H7 (cell line): ENCODE measurements at regions not wholly inside any gene's neighbourhood (a gene's known extent, or its start where the extent isn't known, plus 50 kb on each side); places are given as distances from the start of the nearest gene placed in this dataset.
A peak's percentile ranks its signal among the peaks of the same experiment; 100 is the strongest.

ENCODE experiments used
- DNase-seq: peaks from one replicate; pipeline ENCODE4 v3.0.0; 2012
- H3K27me3 ChIP-seq: 2 replicates; pipeline ENCODE4 v1.6.0; 2011; ENCODE audit warnings: mild to moderate bottlenecking, low read length; ENCODE audit not compliant: control insufficient read depth, insufficient read depth
- H3K36me3 ChIP-seq: replicated peaks from 2 replicates; pipeline ENCODE4 v1.5.1; 2011; ENCODE audit warnings: low read length; ENCODE audit not compliant: control insufficient read depth, insufficient read depth
- H3K4me3 ChIP-seq: 2 replicates; pipeline ENCODE4 v1.5.1; 2011; ENCODE audit warnings: low read depth, mild to moderate bottlenecking, control low read depth, low read length, moderate library complexity; ENCODE audit not compliant: insufficient read depth

GRCh38 chr14:28577187-28577586, 189.4 kb upstream of the FOXG1 start:
- DNase-seq, result no peak
- Histone ChIP-seq H3K27me3 (no peaks in the 10 kb centered on the region), H3K4me3 (no peak overlapping the region), H3K36me3 (no peaks in the 10 kb centered on the region)

DNA sequence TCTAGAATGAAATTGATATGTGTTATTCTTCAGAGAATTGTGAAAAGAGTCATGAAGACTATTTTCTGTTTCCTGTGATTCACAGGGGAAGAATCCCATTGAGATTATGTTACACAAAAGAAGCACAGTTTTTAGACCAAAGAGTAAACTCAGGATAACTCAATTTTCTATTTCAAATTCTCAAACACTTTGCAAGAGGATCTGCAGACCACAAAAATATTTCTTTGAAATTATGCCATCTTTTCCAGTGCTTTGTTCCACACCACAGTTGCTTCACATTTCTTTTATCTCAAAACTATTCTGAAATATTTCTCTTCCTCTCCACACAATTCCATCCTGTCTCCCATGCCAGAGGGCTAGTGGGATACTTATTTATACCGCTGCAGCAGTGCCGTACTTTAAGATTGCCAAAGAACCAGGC, 188.9 kb upstream of the FOXG1 start:
- no peak overlapping the region for H3K4me3 ChIP-seq
- DNase-seq, result no peak
- H3K36me3 ChIP-seq, result no peaks in the 10 kb centered on the region
- H3K27me3 ChIP-seq, result no peaks in the 10 kb centered on the region

DNA sequence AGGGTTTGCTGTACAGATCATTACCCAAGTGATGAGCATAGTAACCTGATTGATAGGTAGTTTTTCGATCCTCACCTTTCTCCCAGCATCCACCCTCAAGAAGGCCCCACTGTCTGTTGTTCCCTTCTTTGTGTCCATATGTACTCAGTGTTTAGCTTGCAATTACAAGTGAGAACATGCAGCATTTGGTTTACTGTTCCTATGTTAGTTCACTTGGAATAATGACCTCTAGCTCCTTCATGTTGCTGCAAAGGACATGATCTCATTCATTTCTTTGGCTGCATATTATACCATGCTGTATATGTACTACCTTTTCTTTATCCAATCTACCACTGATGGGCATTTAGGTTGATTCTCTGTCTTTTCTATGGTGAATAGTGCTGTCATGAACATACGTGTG, 181.6 kb upstream of the FOXG1 start:
- H3K27me3 ChIP-seq, result no peaks in the 10 kb centered on the region
- DNase-seq, result no peak
- no peak overlapping the region for H3K4me3 ChIP-seq
- no peaks in the 10 kb centered on the region for H3K36me3 ChIP-seq

DNA sequence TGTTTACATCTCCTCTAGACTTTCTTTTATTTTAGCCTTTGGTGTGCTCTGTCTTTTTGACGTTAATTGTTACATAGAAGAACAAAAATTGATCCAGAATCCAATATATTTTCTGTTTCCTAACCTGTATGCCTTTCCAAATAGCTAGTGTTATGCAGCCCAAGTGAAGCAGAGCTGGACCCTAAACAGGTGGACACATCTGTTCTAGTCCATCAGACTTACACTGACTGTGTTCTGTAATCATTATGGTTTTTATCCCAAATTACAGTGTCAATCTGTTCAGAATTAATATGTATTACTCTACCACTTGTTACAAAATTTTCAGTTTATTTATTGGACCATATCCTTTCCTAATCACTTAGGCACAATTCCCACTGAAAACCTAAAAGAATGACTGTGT, 176.8 kb upstream of the FOXG1 start:
- no peaks in the 10 kb centered on the region for H3K27me3 ChIP-seq
- H3K36me3 ChIP-seq, result no peaks in the 10 kb centered on the region
- no peak overlapping the region for H3K4me3 ChIP-seq
- no peak for DNase-seq

DNA sequence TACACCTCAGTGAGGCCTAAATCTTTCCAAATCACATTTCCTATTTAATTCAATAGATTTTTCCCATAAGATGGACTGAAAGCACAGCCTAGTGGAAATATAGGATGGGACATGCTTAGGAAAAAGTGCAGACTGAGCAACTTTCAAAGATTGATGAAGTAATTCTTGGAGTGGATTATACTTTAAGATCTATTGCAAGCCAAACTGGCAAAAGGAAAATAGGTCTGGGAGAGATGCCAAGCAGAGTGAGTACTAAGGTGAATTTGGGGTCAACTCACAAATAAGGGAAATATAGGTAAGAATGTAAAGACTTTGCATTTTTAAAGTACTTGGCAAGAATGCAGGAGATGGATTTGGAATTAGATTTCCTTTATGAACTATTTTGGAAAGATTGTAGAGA, 170.2 kb upstream of the FOXG1 start:
- Histone ChIP-seq H3K27me3 (no peaks in the 10 kb centered on the region), H3K4me3 (no peak overlapping the region)
- DNase-seq, result no peak

GRCh38 chr14:28599191-28599590, 167.4 kb upstream of the FOXG1 start:
- H3K36me3 ChIP-seq, result no peaks in the 10 kb centered on the region
- H3K4me3 ChIP-seq, result no peak overlapping the region
- DNase-seq, result no peak
- H3K27me3 ChIP-seq, result no peaks in the 10 kb centered on the region

More for the DNA sequence above, 170.2 kb upstream of the FOXG1 start:
- H3K36me3 ChIP-seq, result no peaks in the 10 kb centered on the region

DNA sequence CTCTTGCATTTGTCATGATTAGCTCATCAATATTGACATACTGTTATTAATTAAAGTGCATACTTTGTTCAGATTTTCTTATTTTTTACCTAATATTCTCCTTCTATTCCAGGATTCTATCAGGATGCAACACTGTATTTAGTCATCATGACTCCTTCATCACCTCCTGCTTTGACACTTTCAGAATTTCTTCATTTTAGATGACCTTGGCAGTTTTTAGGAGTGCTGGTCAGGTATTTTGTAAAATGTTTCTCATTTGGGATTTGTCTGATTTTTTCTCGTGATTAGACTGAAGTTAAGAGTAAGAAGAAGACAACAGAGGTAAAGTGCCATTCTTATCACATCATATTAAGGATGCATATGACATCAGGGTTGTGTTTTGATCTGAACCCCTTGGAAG, 167.0 kb upstream of the FOXG1 start:
- DNase-seq, result no peak
- H3K27me3 ChIP-seq, result no peaks in the 10 kb centered on the region

GRCh38 chr14:28603606-28604005, 163.0 kb upstream of the FOXG1 start:
- Histone ChIP-seq H3K36me3 (no peaks in the 10 kb centered on the region), H3K27me3 (no peaks in the 10 kb centered on the region), H3K4me3 (no peak overlapping the region)
- DNase-seq, result no peak

More for the DNA sequence above, 167.0 kb upstream of the FOXG1 start:
- H3K36me3 ChIP-seq, result no peaks in the 10 kb centered on the region
- no peak overlapping the region for H3K4me3 ChIP-seq

DNA sequence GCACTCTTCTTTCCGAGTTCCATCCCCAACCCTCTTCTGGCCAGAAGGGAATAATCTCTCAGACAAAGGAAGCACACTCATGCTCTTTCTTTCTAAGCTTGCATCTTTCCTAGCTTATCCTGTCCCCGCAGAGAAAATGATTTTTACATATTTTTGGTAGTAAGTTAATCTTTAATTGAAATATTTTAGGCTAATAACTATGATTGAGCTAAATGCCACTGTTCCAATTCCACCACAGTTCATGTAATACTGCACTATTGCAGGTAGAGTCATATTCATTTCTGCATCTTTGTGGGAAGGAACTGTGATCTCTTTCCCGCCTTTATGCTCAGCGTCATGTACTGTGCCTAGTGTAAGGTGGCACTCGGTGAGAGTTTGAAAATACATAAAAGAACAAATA, 158.9 kb upstream of the FOXG1 start:
- no peak overlapping the region for H3K4me3 ChIP-seq
- H3K27me3 ChIP-seq, result no peaks in the 10 kb centered on the region
- H3K36me3 ChIP-seq, result no peaks in the 10 kb centered on the region
- no peak for DNase-seq

DNA sequence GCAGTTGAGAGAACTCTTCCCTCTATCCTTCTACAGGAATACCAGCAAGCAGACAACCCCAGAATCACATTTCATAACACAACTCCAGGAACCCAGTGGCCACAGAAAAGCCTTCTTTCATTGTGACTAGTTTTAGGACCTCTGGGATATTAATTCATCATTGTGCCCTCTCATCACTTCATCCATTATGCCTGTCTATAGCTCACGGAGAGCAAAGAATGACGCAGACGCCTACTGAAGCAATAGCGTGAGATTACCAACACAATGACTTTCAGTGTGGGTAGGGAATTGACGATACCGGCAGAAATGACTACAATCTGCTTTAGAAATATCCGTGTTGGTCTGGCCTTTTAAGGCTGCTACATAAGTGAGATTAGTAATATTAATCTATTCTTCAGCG, 158.1 kb upstream of the FOXG1 start:
- Histone ChIP-seq H3K4me3 (no peak overlapping the region), H3K36me3 (no peaks in the 10 kb centered on the region), H3K27me3 (no peaks in the 10 kb centered on the region)
- DNase-seq, result no peak

DNA sequence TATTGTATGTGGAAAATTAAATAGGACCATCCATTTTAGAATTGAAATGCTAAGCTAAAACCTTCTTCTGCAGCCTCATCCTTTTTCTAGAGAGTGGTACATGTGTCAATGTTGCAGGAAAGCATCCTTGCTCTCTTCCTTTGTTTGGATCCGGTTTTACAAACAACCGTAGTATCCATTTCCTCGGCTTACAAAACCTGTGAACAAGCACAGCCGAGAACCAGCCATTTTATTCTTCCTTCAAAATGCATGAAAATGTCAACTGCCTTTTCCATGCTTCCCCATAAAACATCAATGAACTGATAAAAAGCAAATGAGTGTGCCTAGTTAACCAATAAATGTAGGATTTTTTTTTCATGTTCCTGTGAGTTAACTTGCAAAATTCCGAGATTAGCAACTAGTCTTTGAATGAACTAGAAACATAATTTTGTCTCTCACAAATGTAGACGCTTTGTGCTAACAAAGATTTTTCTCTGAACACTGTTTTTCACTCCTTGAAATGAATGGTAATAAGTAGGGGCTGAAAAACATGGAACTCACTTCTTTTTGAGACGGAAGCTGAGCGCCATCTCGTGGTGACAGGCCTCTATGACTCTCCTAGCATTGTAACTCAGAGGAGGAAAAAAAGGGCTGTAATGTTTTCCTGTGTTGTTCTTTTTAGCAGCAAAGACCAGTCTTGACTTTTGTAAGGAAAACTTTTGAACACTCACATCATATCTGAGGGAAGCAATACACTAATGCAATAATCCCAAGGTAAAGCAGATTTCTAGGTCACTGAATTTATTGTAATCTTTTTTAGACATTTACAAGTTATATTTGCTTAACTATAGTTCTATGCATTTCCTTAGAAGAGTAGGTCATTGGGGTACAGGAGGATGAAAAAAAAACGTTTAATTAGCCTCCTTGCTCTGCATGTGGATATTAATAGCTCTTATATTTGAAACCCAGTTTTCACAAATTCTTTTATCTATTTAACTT, 157.4 kb upstream of the FOXG1 start:
- DNase-seq, result peak; percentile 11
- Histone ChIP-seq H3K27me3 (no peaks in the 10 kb centered on the region), H3K4me3 (no peak overlapping the region), H3K36me3 (no peaks in the 10 kb centered on the region)

GRCh38 chr14:28612414-28612813, 154.2 kb upstream of the FOXG1 start:
- no peak for DNase-seq
- Histone ChIP-seq H3K36me3 (no peaks in the 10 kb centered on the region), H3K4me3 (no peak overlapping the region), H3K27me3 (no peaks in the 10 kb centered on the region)

DNA sequence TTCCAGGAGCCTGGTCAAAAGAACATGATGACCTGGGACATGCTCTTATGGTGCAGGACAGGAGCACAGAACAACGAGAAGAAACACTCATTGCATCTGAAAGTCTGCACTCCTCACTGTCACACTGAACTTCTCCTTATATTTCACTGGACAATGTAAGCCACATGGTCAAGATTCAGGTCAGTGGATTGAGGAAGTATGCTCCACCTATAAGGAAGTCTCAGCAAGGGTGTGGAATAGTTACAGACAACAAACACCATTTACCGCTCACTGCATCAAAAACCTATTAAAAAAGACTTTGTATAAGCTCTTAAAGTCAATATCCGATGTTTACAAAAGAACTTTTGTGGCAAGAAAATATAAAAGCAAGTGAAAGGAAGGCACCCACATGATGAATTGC, 153.1 kb upstream of the FOXG1 start:
- H3K4me3 ChIP-seq, result no peak overlapping the region
- no peaks in the 10 kb centered on the region for H3K36me3 ChIP-seq
- no peaks in the 10 kb centered on the region for H3K27me3 ChIP-seq
- DNase-seq, result no peak

DNA sequence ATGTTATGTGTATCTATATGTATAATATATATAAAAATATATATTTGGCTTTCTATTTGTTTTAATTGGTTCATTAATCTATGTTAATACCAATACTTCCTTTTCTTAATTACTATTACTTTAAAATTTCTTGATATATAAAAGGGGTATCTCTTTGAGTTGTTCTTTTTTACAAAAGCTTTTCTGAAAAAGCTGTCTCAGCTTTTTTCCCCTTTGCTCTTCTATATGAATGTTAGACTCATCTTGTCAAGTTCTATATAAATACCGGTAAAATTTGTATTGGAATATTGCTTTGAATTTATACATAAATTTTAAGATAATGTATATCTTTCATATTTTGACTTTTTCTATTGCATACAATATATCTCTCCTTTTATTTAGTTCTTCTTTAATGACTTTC, 139.8 kb upstream of the FOXG1 start:
- DNase-seq, result no peak
- no peak overlapping the region for H3K4me3 ChIP-seq
- H3K27me3 ChIP-seq, result no peaks in the 10 kb centered on the region
- no peaks in the 10 kb centered on the region for H3K36me3 ChIP-seq

GRCh38 chr14:28629328-28630004, 137.1 kb upstream of the FOXG1 start:
- DNase-seq, result no peak
- no peaks in the 10 kb centered on the region for H3K27me3 ChIP-seq
- H3K4me3 ChIP-seq, result no peak overlapping the region
- no peaks in the 10 kb centered on the region for H3K36me3 ChIP-seq
